CD4-positive, CD25-positive, alpha-beta regulatory T cell (primary cell): ENCODE measurements at regions not wholly inside any gene's neighbourhood (a gene's known extent, or its start where the extent isn't known, plus 50 kb on each side); places are given as distances from the start of the nearest gene placed in this dataset.

Source experiments
- ATAC-seq, 2 donors: fragments of 150-1000 bp; cut with Tn5 transposase; one replicate each; pipeline ENCODE4 v1.10.0; 2021; ENCODE audit warnings: low read depth in 2 of 2, moderate number of reproducible peaks in 2 of 2, moderate library complexity in 1 of 2
- DNase-seq, 3 donors: peaks; one replicate each; pipeline versions ENCODE4 v3.0.0 to v3.0.0-alpha.2; 2012 to 2022; ENCODE audit warnings: mixed read lengths in 1 of 3
- H3K27ac ChIP-seq: one replicate; pipeline ENCODE4 v1.7.0; 2013; ENCODE audit warnings: mild to moderate bottlenecking, low read length; ENCODE audit not compliant: insufficient read depth, poor library complexity, severe bottlenecking
- H3K27me3 ChIP-seq: one replicate; pipeline ENCODE4 v1.7.0; 2013; ENCODE audit warnings: low read length; ENCODE audit not compliant: control insufficient read depth, insufficient read depth
- H3K36me3 ChIP-seq: one replicate; pipeline ENCODE4 v1.7.0; 2013; ENCODE audit warnings: mild to moderate bottlenecking, low read length, moderate library complexity; ENCODE audit not compliant: control insufficient read depth, insufficient read depth
- H3K4me1 ChIP-seq: 2 replicates; pipeline ENCODE4 v1.7.0; 2013; ENCODE audit warnings: mild to moderate bottlenecking, low read length; ENCODE audit not compliant: insufficient read depth, control insufficient read depth, poor library complexity, severe bottlenecking
- H3K4me3 ChIP-seq: one replicate; pipeline ENCODE4 v1.7.0; 2013; ENCODE audit warnings: low read depth, mild to moderate bottlenecking, low read length, moderate library complexity
- H3K9me3 ChIP-seq, 2 experiments: 1 replicate in 1 of 2; 2 replicates in 1 of 2; pipeline ENCODE4 v1.7.0; 2013; ENCODE audit warnings: low read length in 2 of 2, mild to moderate bottlenecking in 1 of 2, moderate library complexity in 1 of 2; ENCODE audit not compliant: control insufficient read depth in 2 of 2
- H3K27ac Mint-ChIP-seq, 3 donors: one replicate each; pipeline ENCODE4 v1.8.0; 2020 to 2022; ENCODE audit warnings: mild to moderate bottlenecking in 3 of 3, mixed read lengths in 3 of 3, moderate library complexity in 2 of 3
- H3K27me3 Mint-ChIP-seq: one replicate; pipeline ENCODE4 v1.8.0; 2022; ENCODE audit warnings: mild to moderate bottlenecking, mixed read lengths
- H3K36me3 Mint-ChIP-seq: one replicate; pipeline ENCODE4 v1.8.0; 2020; ENCODE audit warnings: mixed read lengths
- H3K4me1 Mint-ChIP-seq, 4 donors: one replicate each; pipeline ENCODE4 v1.8.0; 2020 to 2022; ENCODE audit warnings: mixed read lengths in 4 of 4, mild to moderate bottlenecking in 1 of 4
- H3K4me3 Mint-ChIP-seq, 4 donors: one replicate each; pipeline ENCODE4 v1.8.0; 2020 to 2022; ENCODE audit warnings: mild to moderate bottlenecking in 4 of 4, mixed read lengths in 4 of 4, moderate library complexity in 3 of 4
- H3K9me3 Mint-ChIP-seq, 7 donors: one replicate each; pipeline ENCODE4 v1.8.0; 2020 to 2022; ENCODE audit warnings: mixed read lengths in 7 of 7, mild to moderate bottlenecking in 3 of 7, moderate library complexity in 2 of 7

- no peak overlapping the region for H3K27ac Mint-ChIP-seq
- no peak overlapping the region for H3K4me3 Mint-ChIP-seq
- peaks cover 5% of the 10 kb centered on the region for H3K27me3 Mint-ChIP-seq
- H3K9me3 Mint-ChIP-seq, result peaks cover 1 to 10% (median 4%) of the 10 kb centered on the region in 7 donors
- H3K27me3 ChIP-seq, result peaks cover 2% of the 10 kb centered on the region
- H3K36me3 Mint-ChIP-seq, result no peaks in the 10 kb centered on the region
- no peak overlapping the region for H3K27ac ChIP-seq
- ATAC-seq, result no peak
- H3K4me1 ChIP-seq, result no peaks in the 10 kb centered on the region
- no peak for DNase-seq
- no peaks in the 10 kb centered on the region for H3K4me1 Mint-ChIP-seq
- no peaks in the 10 kb centered on the region for H3K36me3 ChIP-seq
- peaks cover 4 to 6% of the 10 kb centered on the region in 2 experiments for H3K9me3 ChIP-seq
- no peak overlapping the region for H3K4me3 ChIP-seq
These were observed 90.3 kb upstream of the CDK6 start for GRCh38 chr7:92926697-92927044.

DNA sequence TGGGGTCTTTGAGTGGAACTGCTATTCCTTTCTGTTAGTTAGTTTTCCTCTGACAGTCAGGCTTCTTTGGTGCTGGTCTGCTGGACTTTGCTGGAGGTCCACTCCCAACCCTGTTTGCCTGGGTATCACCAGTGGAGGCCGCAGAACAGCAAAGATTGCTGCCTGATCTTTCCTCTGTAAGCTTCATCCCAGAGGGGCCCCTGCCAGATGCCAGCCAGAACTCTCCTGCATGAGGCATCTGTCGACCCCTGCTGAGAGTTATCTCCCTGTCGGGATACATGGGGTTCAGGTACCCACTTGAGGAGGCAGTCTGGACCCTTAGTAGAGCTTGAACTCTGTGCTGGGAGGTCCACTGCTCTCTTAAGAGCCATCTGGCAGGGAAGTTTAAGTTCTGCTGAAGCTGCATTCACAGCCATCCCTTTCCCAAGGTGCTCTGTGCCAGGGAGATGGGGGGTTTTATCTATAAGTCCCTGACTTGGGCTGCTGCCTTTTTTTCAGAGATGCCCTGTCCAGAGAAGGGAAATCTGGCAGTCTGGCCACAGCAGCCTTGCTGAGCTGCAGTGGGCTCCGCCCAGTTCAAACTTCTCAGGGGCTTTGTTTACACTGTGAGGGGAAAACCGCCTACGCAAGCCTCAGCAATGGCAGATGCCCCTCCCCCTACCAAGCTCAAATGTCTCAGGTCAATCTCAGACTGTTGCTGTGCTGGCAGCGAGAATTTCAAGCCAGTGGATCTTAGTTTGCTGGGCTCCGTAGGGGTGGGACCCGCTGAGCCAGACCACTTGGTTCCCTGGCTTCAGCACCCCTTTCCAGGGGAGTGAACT is 89.7 kb upstream of the CDK6 start:
- Mint-ChIP-seq H3K27me3 (peaks cover 5% of the 10 kb centered on the region), H3K4me3 (no peak overlapping the region), H3K36me3 (no peaks in the 10 kb centered on the region), H3K27ac (no peak overlapping the region), H3K4me1 (no peaks in the 10 kb centered on the region), H3K9me3 (peaks cover 0 to 9% (median 4%) of the 10 kb centered on the region in 7 donors)
- no peak overlapping the region for H3K27ac ChIP-seq
- DNase-seq, result no peak
- H3K27me3 ChIP-seq, result peaks cover 2% of the 10 kb centered on the region
- no peaks in the 10 kb centered on the region for H3K36me3 ChIP-seq
- no peak for ATAC-seq
- H3K4me3 ChIP-seq, result no peak overlapping the region
- no peaks in the 10 kb centered on the region for H3K4me1 ChIP-seq
- peaks cover 4 to 6% of the 10 kb centered on the region in 2 experiments for H3K9me3 ChIP-seq

DNA sequence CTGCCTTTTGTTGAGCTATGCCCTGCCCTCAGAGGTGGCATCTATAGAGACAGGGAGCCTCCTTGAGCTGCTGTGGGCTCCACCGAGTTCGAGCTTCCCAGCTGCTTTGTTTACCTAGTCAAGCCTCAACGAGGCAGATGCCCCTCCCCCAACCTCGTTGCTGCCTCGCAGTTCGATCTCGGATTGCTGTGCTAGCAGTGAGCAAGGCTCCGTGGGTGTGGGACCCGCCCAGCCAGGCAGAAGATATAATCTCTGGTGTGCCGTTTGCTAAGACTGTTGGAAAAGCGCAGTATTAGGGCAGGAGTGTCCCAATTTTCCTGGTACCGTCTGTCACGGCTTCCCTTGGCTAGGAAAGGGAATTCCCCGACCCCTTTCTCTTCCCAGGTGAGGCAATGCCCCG is 88.4 kb upstream of the CDK6 start:
- no peak overlapping the region for H3K27ac Mint-ChIP-seq
- no peak overlapping the region for H3K4me3 Mint-ChIP-seq
- peaks cover 0 to 8% (median 2%) of the 10 kb centered on the region in 7 donors for H3K9me3 Mint-ChIP-seq
- no peaks in the 10 kb centered on the region for H3K36me3 Mint-ChIP-seq
- no peak for ATAC-seq
- H3K4me1 Mint-ChIP-seq, result no peaks in the 10 kb centered on the region
- Histone ChIP-seq H3K36me3 (no peaks in the 10 kb centered on the region), H3K4me1 (no peaks in the 10 kb centered on the region), H3K4me3 (no peak overlapping the region), H3K27me3 (peaks cover 2% of the 10 kb centered on the region), H3K27ac (no peak overlapping the region), H3K9me3 (no peaks in the 10 kb centered on the region)
- peaks cover 5% of the 10 kb centered on the region for H3K27me3 Mint-ChIP-seq
- no peak for DNase-seq

DNA sequence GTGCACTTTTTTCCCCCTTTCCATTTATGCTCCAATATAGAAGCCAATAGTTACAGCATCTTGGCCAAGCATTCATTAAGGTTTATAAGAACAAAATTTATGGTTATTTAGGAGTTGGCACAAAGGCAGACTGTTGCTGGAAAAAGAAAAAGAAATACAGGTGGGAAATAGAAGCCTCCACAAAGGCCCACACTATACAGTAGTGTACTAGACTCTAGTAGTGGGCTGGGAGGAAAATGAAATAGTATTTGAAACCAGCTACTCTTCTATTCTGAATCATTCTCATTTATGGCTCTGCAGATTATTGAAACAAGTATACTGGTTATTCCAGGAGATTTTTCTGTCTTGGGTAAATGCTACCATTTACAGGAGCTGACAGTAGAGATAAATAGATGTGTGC is 80.9 kb upstream of the CDK6 start:
- ATAC-seq (no peak), DNase-seq (no peak)
- no peaks in the 10 kb centered on the region for H3K9me3 ChIP-seq
- no peaks in the 10 kb centered on the region for H3K4me1 ChIP-seq
- no peak overlapping the region for H3K4me3 Mint-ChIP-seq
- no peaks in the 10 kb centered on the region for H3K27me3 Mint-ChIP-seq
- H3K36me3 ChIP-seq, result no peaks in the 10 kb centered on the region
- no peaks in the 10 kb centered on the region for H3K4me1 Mint-ChIP-seq
- no peak overlapping the region for H3K27ac Mint-ChIP-seq
- H3K36me3 Mint-ChIP-seq, result no peaks in the 10 kb centered on the region
- no peaks in the 10 kb centered on the region for H3K27me3 ChIP-seq
- H3K27ac ChIP-seq, result no peak overlapping the region
- no peak overlapping the region for H3K4me3 ChIP-seq
- H3K9me3 Mint-ChIP-seq, result peaks cover 0 to 2% (median 1%) of the 10 kb centered on the region in 7 donors

- Histone ChIP-seq H3K36me3 (no peaks in the 10 kb centered on the region), H3K9me3 (no peaks in the 10 kb centered on the region), H3K27me3 (no peaks in the 10 kb centered on the region), H3K27ac (no peak overlapping the region), H3K4me3 (no peak overlapping the region), H3K4me1 (no peaks in the 10 kb centered on the region)
- no peak overlapping the region for H3K27ac Mint-ChIP-seq
- DNase-seq (no peak), ATAC-seq (no peak)
- peaks cover 0 to 2% (median 1%) of the 10 kb centered on the region in 7 donors for H3K9me3 Mint-ChIP-seq
- H3K36me3 Mint-ChIP-seq, result no peaks in the 10 kb centered on the region
- no peak overlapping the region for H3K4me3 Mint-ChIP-seq
- no peaks in the 10 kb centered on the region for H3K27me3 Mint-ChIP-seq
- H3K4me1 Mint-ChIP-seq, result no peaks in the 10 kb centered on the region
These were observed 80.4 kb upstream of the CDK6 start for GRCh38 chr7:92916770-92917224.

DNA sequence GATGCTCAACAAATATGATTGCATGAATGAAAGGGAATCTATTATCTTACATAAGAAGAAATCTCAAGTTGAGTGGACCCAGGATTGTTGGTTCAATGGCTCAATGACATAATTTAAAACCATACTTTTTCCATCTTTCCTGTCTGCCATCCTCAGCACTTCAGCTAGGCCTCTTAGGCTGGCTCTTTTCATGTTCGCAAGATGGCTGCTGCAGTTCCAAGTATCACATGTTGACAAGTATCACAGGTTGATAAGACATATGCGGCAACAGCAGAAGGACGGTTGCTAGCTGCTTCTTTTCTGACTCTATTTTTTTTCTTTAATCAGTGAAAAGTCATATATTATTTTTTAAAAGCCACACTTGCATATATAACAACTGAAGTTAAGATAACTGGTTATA is 79.0 kb upstream of the CDK6 start:
- no peaks in the 10 kb centered on the region for H3K4me1 ChIP-seq
- no peak overlapping the region for H3K4me3 ChIP-seq
- no peaks in the 10 kb centered on the region for H3K27me3 ChIP-seq
- Mint-ChIP-seq H3K27ac (no peak overlapping the region), H3K36me3 (no peaks in the 10 kb centered on the region), H3K4me1 (no peaks in the 10 kb centered on the region), H3K4me3 (no peak overlapping the region), H3K27me3 (no peaks in the 10 kb centered on the region), H3K9me3 (peaks cover 0 to 1% (median 0%) of the 10 kb centered on the region in 7 donors)
- ATAC-seq, result no peak
- no peak overlapping the region for H3K27ac ChIP-seq
- H3K9me3 ChIP-seq, result no peaks in the 10 kb centered on the region
- DNase-seq, result no peak
- H3K36me3 ChIP-seq, result no peaks in the 10 kb centered on the region

GRCh38 chr7:92914645-92915044 is 78.3 kb upstream of the CDK6 start:
- no peaks in the 10 kb centered on the region for H3K9me3 ChIP-seq
- H3K4me3 Mint-ChIP-seq, result no peak overlapping the region
- H3K27me3 ChIP-seq, result no peaks in the 10 kb centered on the region
- H3K4me1 Mint-ChIP-seq, result no peaks in the 10 kb centered on the region
- no peak for ATAC-seq
- H3K4me3 ChIP-seq, result no peak overlapping the region
- no peaks in the 10 kb centered on the region for H3K36me3 ChIP-seq
- no peak overlapping the region for H3K27ac ChIP-seq
- no peaks in the 10 kb centered on the region for H3K27me3 Mint-ChIP-seq
- no peaks in the 10 kb centered on the region for H3K36me3 Mint-ChIP-seq
- H3K4me1 ChIP-seq, result no peaks in the 10 kb centered on the region
- peaks cover 0 to 1% (median 0%) of the 10 kb centered on the region in 7 donors for H3K9me3 Mint-ChIP-seq
- no peak overlapping the region for H3K27ac Mint-ChIP-seq
- no peak for DNase-seq

DNA sequence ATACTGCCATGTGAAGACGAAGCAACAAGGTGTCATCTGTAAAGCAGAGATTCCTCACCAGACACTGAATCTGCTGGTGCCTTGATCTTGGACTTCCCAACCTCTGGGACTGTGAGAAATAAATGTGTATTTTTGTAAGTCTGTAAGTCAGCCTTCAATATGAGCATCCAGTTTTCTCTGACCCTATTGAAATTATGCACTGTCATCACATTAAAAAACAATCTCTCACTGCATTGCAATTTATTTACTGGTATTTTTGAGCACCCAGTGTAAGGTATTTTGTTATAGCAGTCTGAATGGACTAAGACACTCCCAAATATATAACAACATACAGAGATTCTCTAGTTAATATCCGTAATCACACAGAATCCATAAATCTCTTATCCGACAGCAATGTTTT is 77.5 kb upstream of the CDK6 start:
- Histone ChIP-seq H3K4me1 (no peaks in the 10 kb centered on the region), H3K36me3 (no peaks in the 10 kb centered on the region), H3K27me3 (no peaks in the 10 kb centered on the region), H3K27ac (no peak overlapping the region), H3K9me3 (no peaks in the 10 kb centered on the region), H3K4me3 (no peak overlapping the region)
- Mint-ChIP-seq H3K27ac (no peak overlapping the region), H3K36me3 (no peaks in the 10 kb centered on the region), H3K4me3 (no peak overlapping the region), H3K4me1 (no peaks in the 10 kb centered on the region), H3K9me3 (peaks cover 0 to 1% (median 0%) of the 10 kb centered on the region in 7 donors), H3K27me3 (no peaks in the 10 kb centered on the region)
- DNase-seq, result no peak
- ATAC-seq, result no peak
